ENCODE measurements at regions not wholly inside any gene's neighbourhood (a gene's known extent, or its start where the extent isn't known, plus 50 kb on each side); places are given as distances from the start of the nearest gene placed in this dataset.

DNA sequence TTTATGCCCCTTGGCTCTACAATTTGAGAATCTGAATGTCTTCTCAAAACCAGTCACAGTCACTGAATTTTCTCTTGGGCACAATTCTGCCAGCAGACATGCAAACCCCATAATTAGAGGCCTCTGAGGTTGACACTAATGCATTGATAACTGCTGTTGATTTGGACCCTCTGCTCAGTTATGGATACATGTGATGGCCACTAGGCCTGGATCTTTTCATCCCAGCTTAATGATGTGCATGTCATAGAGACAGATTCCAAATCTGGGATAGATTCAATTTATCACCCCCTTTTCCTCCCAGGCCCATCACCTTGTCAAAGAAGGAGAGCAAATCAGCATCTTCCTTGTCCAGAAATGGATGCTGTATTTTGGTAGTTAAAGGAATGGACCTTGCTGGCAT, 92.2 kb downstream of the C11orf91 start:
- DNase-seq (ENCODE audit: extremely low spot score): no peak
- TF ChIP-seq, protein P1, sequence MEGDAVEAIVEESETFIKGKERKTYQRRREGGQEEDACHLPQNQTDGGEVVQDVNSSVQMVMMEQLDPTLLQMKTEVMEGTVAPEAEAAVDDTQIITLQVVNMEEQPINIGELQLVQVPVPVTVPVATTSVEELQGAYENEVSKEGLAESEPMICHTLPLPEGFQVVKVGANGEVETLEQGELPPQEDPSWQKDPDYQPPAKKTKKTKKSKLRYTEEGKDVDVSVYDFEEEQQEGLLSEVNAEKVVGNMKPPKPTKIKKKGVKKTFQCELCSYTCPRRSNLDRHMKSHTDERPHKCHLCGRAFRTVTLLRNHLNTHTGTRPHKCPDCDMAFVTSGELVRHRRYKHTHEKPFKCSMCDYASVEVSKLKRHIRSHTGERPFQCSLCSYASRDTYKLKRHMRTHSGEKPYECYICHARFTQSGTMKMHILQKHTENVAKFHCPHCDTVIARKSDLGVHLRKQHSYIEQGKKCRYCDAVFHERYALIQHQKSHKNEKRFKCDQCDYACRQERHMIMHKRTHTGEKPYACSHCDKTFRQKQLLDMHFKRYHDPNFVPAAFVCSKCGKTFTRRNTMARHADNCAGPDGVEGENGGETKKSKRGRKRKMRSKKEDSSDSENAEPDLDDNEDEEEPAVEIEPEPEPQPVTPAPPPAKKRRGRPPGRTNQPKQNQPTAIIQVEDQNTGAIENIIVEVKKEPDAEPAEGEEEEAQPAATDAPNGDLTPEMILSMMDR (IDR thresholded peaks at IDR 0.05; ENCODE audit: control extremely low read depth, extremely low read depth, low read depth, missing control alignments): no peak
- ChIA-PET CTCF (no interaction called here), POLR2A (no interaction called here)

GRCh38 chr11:33606762-33607161, 93.9 kb downstream of the C11orf91 start:
- CTCF ChIA-PET: no interaction called here
- POLR2A ChIA-PET: no interaction called here

DNA sequence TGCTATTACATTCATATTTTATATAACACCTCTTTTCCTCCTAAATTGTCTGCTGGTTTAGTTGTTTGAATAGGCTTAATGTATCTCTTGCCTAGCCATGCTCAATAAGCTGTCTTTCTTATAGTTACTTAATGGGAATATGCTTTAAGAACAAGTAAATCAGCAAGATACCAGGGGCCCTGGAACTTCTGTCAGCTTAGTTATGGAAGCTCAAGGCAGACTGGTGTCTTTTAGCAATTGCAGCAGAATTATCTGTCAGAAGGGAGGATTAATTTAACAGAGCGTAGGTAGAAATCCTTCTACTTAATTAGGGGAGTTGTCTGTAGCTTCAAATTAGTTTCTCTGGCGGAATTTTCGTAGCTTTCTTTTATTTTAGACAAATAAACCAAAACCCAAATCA, 94.9 kb downstream of the C11orf91 start:
- ChIA-PET POLR2A (no interaction called here), CTCF (no interaction called here)
- TF ChIP-seq, protein P1 (IDR thresholded peaks at IDR 0.05; ENCODE audit: control extremely low read depth, extremely low read depth, low read depth, missing control alignments): no peak
- DNase-seq (ENCODE audit: extremely low spot score): no peak

More at GRCh38 chr11:33606762-33607161, 93.9 kb downstream of the C11orf91 start:
- DNase-seq (ENCODE audit: extremely low spot score): no peak
- TF ChIP-seq, protein P1 (IDR thresholded peaks at IDR 0.05; ENCODE audit: control extremely low read depth, extremely low read depth, low read depth, missing control alignments): no peak

DNA sequence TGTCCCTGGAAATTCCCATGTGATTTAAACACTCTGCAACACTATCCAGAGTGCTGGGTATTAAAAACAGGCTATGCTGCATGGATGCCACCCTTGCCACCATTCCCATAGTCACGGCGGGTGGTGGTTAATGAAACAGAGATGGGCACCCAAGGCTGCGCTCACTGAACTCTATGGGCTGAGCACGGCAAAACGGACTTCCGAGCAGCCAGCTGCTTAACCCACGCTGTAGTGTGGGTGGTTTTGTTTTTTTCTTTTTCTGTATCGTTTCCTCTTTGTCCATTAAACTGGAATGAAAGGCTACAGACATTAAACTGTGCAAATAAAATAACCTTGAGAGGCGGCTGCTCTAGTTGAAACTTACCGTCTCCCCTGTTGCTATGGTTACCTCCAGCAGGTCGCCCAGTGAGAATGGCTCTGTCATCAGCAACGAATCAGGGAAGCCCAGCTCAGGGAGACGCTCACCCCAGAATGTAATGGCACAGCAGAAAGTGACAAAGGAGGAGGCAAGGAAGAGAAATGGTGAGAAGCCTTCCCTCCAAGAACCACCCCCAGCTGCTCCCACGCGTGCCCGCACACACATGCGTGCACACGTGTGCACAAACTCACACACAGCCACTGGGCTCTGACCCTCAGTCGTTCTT, 102.1 kb downstream of the C11orf91 start:
- no peak for DNase-seq (ENCODE audit: extremely low spot score)
- POLR2A ChIA-PET: no interaction called here
- TF ChIP-seq, protein P1 (IDR thresholded peaks at IDR 0.05; ENCODE audit: control extremely low read depth, extremely low read depth, low read depth, missing control alignments): no peak
- CTCF ChIA-PET: interaction anchor here (1.1 kb wide), 1 partner anchor 15 kb away, joined by 3 read pairs; no protein-coding TSS in a partner anchor

DNA sequence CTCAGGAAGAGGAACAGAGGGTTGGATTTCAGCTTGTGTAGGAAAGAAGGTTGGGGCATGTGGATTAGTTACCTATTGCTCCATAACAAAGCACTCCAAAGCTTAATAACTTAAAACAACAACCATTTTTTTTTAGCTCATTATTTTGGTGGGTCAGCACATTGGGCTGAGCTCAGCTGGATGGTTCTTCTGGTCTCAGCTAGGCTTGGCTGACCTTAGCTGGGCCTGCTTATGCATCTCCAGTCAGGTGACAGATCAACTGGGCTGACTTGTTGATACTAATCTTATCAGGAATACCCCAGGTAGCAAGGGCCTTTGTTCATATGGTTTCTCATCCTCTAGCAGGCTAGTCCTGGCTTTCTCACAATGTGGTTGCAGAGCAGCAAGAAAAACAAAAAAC, 106.4 kb downstream of the C11orf91 start:
- ChIA-PET CTCF (interaction anchor here (0.7 kb wide), 1 partner anchor 16 kb away, joined by 3 read pairs; no protein-coding TSS in a partner anchor), POLR2A (no interaction called here)
- TF ChIP-seq, protein P1 (IDR thresholded peaks at IDR 0.05; ENCODE audit: control extremely low read depth, extremely low read depth, low read depth, missing control alignments): no peak
- no peak for DNase-seq (ENCODE audit: extremely low spot score)

GRCh38 chr11:33590441-33590840, 110.2 kb downstream of the C11orf91 start:
- ChIA-PET CTCF (interaction anchor here (1.2 kb wide), 1 partner anchor 11 kb away, joined by 3 read pairs; no protein-coding TSS in a partner anchor), POLR2A (no interaction called here)
- TF ChIP-seq, protein P1 (IDR thresholded peaks at IDR 0.05; ENCODE audit: control extremely low read depth, extremely low read depth, low read depth, missing control alignments): no peak
- DNase-seq (ENCODE audit: extremely low spot score): no peak

Measured in GM10248 (cell line).